Neural progenitor cell (in vitro differentiated cells): ENCODE measurements at regions not wholly inside any gene's neighbourhood (a gene's known extent, or its start where the extent isn't known, plus 50 kb on each side); places are given as distances from the start of the nearest gene placed in this dataset.

Experiments
- EZH2 ChIP-seq: fragments of 200-600 bp; sonication (generic); IDR thresholded peaks from 2 replicates; pipeline ENCODE4 v1.6.1; 2017; ENCODE audit warnings: antibody characterized with exemption, mild to moderate bottlenecking, moderate library complexity
- EZH2phosphoT487 ChIP-seq: fragments of 200-600 bp; sonication (generic); IDR thresholded peaks from 2 replicates; pipeline ENCODE4 v1.6.1; 2017; ENCODE audit warnings: antibody characterized with exemption
- TF ChIP-seq, protein P1 (sequence below): fragments of 200-600 bp; sonication (generic); IDR thresholded peaks from 2 replicates; pipeline ENCODE4 v1.5.1; 2017; ENCODE audit warnings: antibody characterized with exemption, mild to moderate bottlenecking

GRCh38 chr19:23505738-23506137 lies 110.5 kb upstream of the ZNF91 start:
- TF ChIP-seq, protein P1, sequence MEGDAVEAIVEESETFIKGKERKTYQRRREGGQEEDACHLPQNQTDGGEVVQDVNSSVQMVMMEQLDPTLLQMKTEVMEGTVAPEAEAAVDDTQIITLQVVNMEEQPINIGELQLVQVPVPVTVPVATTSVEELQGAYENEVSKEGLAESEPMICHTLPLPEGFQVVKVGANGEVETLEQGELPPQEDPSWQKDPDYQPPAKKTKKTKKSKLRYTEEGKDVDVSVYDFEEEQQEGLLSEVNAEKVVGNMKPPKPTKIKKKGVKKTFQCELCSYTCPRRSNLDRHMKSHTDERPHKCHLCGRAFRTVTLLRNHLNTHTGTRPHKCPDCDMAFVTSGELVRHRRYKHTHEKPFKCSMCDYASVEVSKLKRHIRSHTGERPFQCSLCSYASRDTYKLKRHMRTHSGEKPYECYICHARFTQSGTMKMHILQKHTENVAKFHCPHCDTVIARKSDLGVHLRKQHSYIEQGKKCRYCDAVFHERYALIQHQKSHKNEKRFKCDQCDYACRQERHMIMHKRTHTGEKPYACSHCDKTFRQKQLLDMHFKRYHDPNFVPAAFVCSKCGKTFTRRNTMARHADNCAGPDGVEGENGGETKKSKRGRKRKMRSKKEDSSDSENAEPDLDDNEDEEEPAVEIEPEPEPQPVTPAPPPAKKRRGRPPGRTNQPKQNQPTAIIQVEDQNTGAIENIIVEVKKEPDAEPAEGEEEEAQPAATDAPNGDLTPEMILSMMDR, result no peak
- TF ChIP-seq EZH2phosphoT487, result no peak
- TF ChIP-seq EZH2, result no peak
